H1 (cell line): ENCODE measurements at regions not wholly inside any gene's neighbourhood (a gene's known extent, or its start where the extent isn't known, plus 50 kb on each side); places are given as distances from the start of the nearest gene placed in this dataset.

Source experiments
- CTCF ChIA-PET: fragments of 300-600 bp; sonication (Branson Sonifier 250); formaldehyde crosslinking; loops from one replicate; lab custom pipeline; 2021; ENCODE audit not compliant: partially characterized antibody; lab: Charles Lee
- POLR2A ChIA-PET: fragments of 300-600 bp; sonication (Branson Sonifier 250); formaldehyde crosslinking; loops from one replicate; lab custom pipeline; 2021; ENCODE audit warnings: inconsistent platforms; ENCODE audit not compliant: partially characterized antibody; lab: Charles Lee
- DNase-seq, 2 experiments: peaks; one replicate each; pipeline versions ENCODE4 v3.0.0 to v3.0.0-alpha.2; 2010 to 2022; ENCODE audit warnings: low spot score in 2 of 2, low read depth in 1 of 2, mixed read lengths in 1 of 2
- FAIRE-seq: peaks from 2 replicates; lab custom pipeline; 2011; peaks lifted over from hg19 to GRCh38; lab: Jason Lieb, UNC
- H2AFZ ChIP-seq: 2 replicates; pipeline ENCODE4 v1.8.1; 2012; ENCODE audit warnings: low read length, inconsistent platforms
- H2AK5ac ChIP-seq: 2 replicates; pipeline ENCODE4 v1.6.1; 2013; ENCODE audit warnings: low read depth, low read length
- H2BK120ac ChIP-seq: replicated peaks from 2 replicates; pipeline ENCODE3; 2013; ENCODE audit warnings: low read depth, low read length, inconsistent platforms
- H2BK12ac ChIP-seq: 2 replicates; pipeline ENCODE4 v1.6.1; 2013; ENCODE audit warnings: low read depth, low read length
- H2BK15ac ChIP-seq: 2 replicates; pipeline ENCODE4 v1.6.1; 2013; ENCODE audit warnings: low read length
- H2BK20ac ChIP-seq: 2 replicates; pipeline ENCODE4 v1.6.1; 2013; ENCODE audit warnings: low read length
- H2BK5ac ChIP-seq: 2 replicates; pipeline ENCODE4 v1.6.1; 2013; ENCODE audit warnings: low read depth, low read length
- H3K14ac ChIP-seq: 2 replicates; pipeline ENCODE4 v1.6.1; 2013; ENCODE audit warnings: inconsistent platforms; ENCODE audit not compliant: insufficient read length
- H3K18ac ChIP-seq: 2 replicates; pipeline ENCODE4 v1.6.1; 2013; ENCODE audit warnings: low read length; ENCODE audit errors: extremely low read depth
- H3K23ac ChIP-seq: 2 replicates; pipeline ENCODE4 v1.6.1; 2013; ENCODE audit warnings: inconsistent platforms; ENCODE audit not compliant: insufficient read length
- H3K23me2 ChIP-seq: 2 replicates; pipeline ENCODE4 v1.6.1; 2013; ENCODE audit warnings: low read depth, low read length
- H3K27ac ChIP-seq: 2 replicates; pipeline ENCODE4 v1.6.1; 2011; ENCODE audit warnings: low read depth, low read length, inconsistent platforms
- H3K27me3 ChIP-seq, 4 experiments: replicated peaks in 1 of 4; 1 replicate in 1 of 4; 2 replicates in 3 of 4; pipeline versions ENCODE4 v1.6.1 to v1.8.1; 2011 to 2013; ENCODE audit warnings: low read length in 3 of 4, mild to moderate bottlenecking in 3 of 4, inconsistent platforms in 2 of 4, mixed read lengths in 2 of 4, moderate library complexity in 1 of 4; ENCODE audit not compliant: control insufficient read depth in 3 of 4, insufficient read depth in 3 of 4; ENCODE audit errors: extremely low read depth in 1 of 4
- H3K36me3 ChIP-seq, 4 experiments: 2 replicates each; pipeline versions ENCODE4 v1.6.1 to v1.8.1; 2011 to 2013; ENCODE audit warnings: mild to moderate bottlenecking in 4 of 4, low read length in 3 of 4, moderate library complexity in 2 of 4, control low read depth in 1 of 4, inconsistent platforms in 1 of 4; ENCODE audit not compliant: insufficient read depth in 4 of 4, control insufficient read depth in 2 of 4
- H3K4ac ChIP-seq: replicated peaks from 2 replicates; pipeline ENCODE3; 2013; ENCODE audit warnings: low read length, low read depth, mixed read lengths, inconsistent platforms; ENCODE audit not compliant: insufficient read length
- H3K4me1 ChIP-seq, 4 experiments: replicated peaks in 1 of 4; 1 replicate in 1 of 4; 2 replicates in 3 of 4; pipeline versions ENCODE4 v1.6.1 to v1.8.1; 2011 to 2013; ENCODE audit warnings: low read length in 3 of 4, inconsistent platforms in 2 of 4, mixed read lengths in 1 of 4; ENCODE audit not compliant: insufficient read depth in 4 of 4, control insufficient read depth in 3 of 4
- H3K4me2 ChIP-seq, 2 experiments: 2 replicates each; pipeline versions ENCODE4 v1.6.1 to v1.8.1; 2011 to 2013; ENCODE audit warnings: low read depth in 2 of 2, low read length in 2 of 2, control low read depth in 1 of 2, inconsistent platforms in 1 of 2, mild to moderate bottlenecking in 1 of 2; ENCODE audit not compliant: insufficient read depth in 1 of 2
- H3K4me3 ChIP-seq, 4 experiments: fragments of 200-600, 300-600 bp in 1 of 4; sonication (generic), shearing (Covaris generic), sonication (Bioruptor Twin) in 1 of 4; 2 replicates each; pipeline versions ENCODE4 v1.5.1 to v1.8.1; 2011 to 2016; ENCODE audit warnings: low read length in 4 of 4, low read depth in 3 of 4, control low read depth in 2 of 4, inconsistent platforms in 2 of 4, mild to moderate bottlenecking in 2 of 4, mixed read lengths in 1 of 4, moderate library complexity in 1 of 4; ENCODE audit not compliant: insufficient read depth in 2 of 4; ENCODE audit errors: extremely low read depth in 1 of 4
- H3K56ac ChIP-seq: replicated peaks from 2 replicates; pipeline ENCODE3; 2013; ENCODE audit warnings: low read depth, mild to moderate bottlenecking, mixed read lengths, low read length, inconsistent platforms; ENCODE audit not compliant: insufficient read length
- H3K79me1 ChIP-seq: 2 replicates; pipeline ENCODE4 v1.6.1; 2013; ENCODE audit warnings: low read depth, low read length, control low read depth
- H3K79me2 ChIP-seq, 2 experiments: 2 replicates each; pipeline versions ENCODE4 v1.6.1 to v1.8.1; 2012 to 2013; ENCODE audit warnings: low read length in 2 of 2, mild to moderate bottlenecking in 2 of 2, inconsistent platforms in 1 of 2; ENCODE audit not compliant: insufficient read depth in 2 of 2, control insufficient read depth in 1 of 2
- H3K9ac ChIP-seq, 4 experiments: replicated peaks in 1 of 4; 1 replicate in 1 of 4; 2 replicates in 3 of 4; pipeline versions ENCODE4 v1.6.1 to v1.8.1; 2011 to 2013; ENCODE audit warnings: low read depth in 3 of 4, low read length in 3 of 4, control low read depth in 2 of 4, mild to moderate bottlenecking in 2 of 4, moderate library complexity in 2 of 4, inconsistent platforms in 1 of 4; ENCODE audit errors: extremely low read depth in 1 of 4
- H3K9me3 ChIP-seq, 2 experiments: 2 replicates each; pipeline versions ENCODE4 v1.6.1 to v1.8.1; 2012 to 2013; ENCODE audit warnings: mild to moderate bottlenecking in 2 of 2, moderate library complexity in 2 of 2, control low read depth in 1 of 2, inconsistent platforms in 1 of 2, low read depth in 1 of 2, low read length in 1 of 2, mixed read lengths in 1 of 2; ENCODE audit not compliant: insufficient read depth in 2 of 2
- H4K20me1 ChIP-seq, 2 experiments: replicated peaks in 1 of 2; 2 replicates each; pipeline versions ENCODE3 to v1.8.1; 2011 to 2013; ENCODE audit warnings: inconsistent platforms in 2 of 2, low read length in 2 of 2, mild to moderate bottlenecking in 1 of 2; ENCODE audit not compliant: insufficient read depth in 2 of 2, control insufficient read depth in 1 of 2
- H4K5ac ChIP-seq: 2 replicates; pipeline ENCODE4 v1.6.1; 2013; ENCODE audit warnings: low read length, low read depth, mixed read lengths, inconsistent platforms; ENCODE audit not compliant: insufficient read length
- H4K8ac ChIP-seq: 2 replicates; pipeline ENCODE4 v1.8.0; 2013; ENCODE audit warnings: mild to moderate bottlenecking, moderate library complexity, low read length, inconsistent platforms; ENCODE audit not compliant: insufficient read depth; ENCODE audit errors: extremely low read depth
- H4K91ac ChIP-seq: replicated peaks from 2 replicates; pipeline ENCODE3; 2013; ENCODE audit warnings: low read length, mixed read lengths, inconsistent platforms; ENCODE audit not compliant: insufficient read length
- BACH1 ChIP-seq: IDR thresholded peaks from 2 replicates; pipeline ENCODE4 v1.6.1; 2012; ENCODE audit warnings: low read length, improper control_type of control experiment
- BCL11A ChIP-seq, 2 experiments: IDR thresholded peaks; one replicate each; pipeline ENCODE4 v1.6.1; 2011; ENCODE audit warnings: low read depth in 2 of 2, low read length in 2 of 2, mild to moderate bottlenecking in 2 of 2
- CREB1 ChIP-seq: IDR thresholded peaks from 2 replicates; pipeline ENCODE4 v1.6.1; 2012; ENCODE audit warnings: inconsistent platforms
- KDM1A ChIP-seq: fragments of 200-600, 300-600 bp; sonication (generic); IDR thresholded peaks from 2 replicates; pipeline ENCODE4 v1.7.1; 2016; ENCODE audit warnings: mild to moderate bottlenecking, low read length, borderline replicate concordance
- NANOG ChIP-seq: IDR thresholded peaks from 2 replicates; pipeline ENCODE4 v1.6.1; 2011; ENCODE audit warnings: low read length, low read depth, mild to moderate bottlenecking, inconsistent platforms; ENCODE audit not compliant: insufficient read depth, poor library complexity, severe bottlenecking
- NRF1 ChIP-seq: IDR thresholded peaks from 2 replicates; pipeline ENCODE4 v1.6.1; 2011; ENCODE audit warnings: mild to moderate bottlenecking, low read depth, low read length, improper control_type of control experiment
- POLR2AphosphoS5 ChIP-seq: IDR thresholded peaks from 2 replicates; pipeline ENCODE4 v1.6.1; 2011; ENCODE audit warnings: low read depth, low read length
- RXRA ChIP-seq: IDR thresholded peaks from 2 replicates; pipeline ENCODE4 v1.6.1; 2011; ENCODE audit warnings: low read depth, mild to moderate bottlenecking, low read length, moderate library complexity; ENCODE audit not compliant: insufficient read depth
- TBP ChIP-seq: IDR thresholded peaks from 2 replicates; pipeline ENCODE4 v1.6.1; 2011; ENCODE audit warnings: low read depth, low read length, improper control_type of control experiment
- TEAD4 ChIP-seq: IDR thresholded peaks from 2 replicates; pipeline ENCODE4 v1.6.1; 2012; ENCODE audit warnings: low read depth, low read length, inconsistent platforms, mixed read lengths
- WGBS, 2 experiments: shearing (Covaris generic) in 1 of 2; methylation state at CpG; one replicate each; pipeline versions ENCODE4 v1.1.6 to v1.1.7; 2013 to 2015; ENCODE audit warnings: low lambda C conversion rate in 2 of 2, mixed read lengths in 2 of 2, inconsistent platforms in 1 of 2, low coverage in 1 of 2, missing lambda C conversion rate in 1 of 2; ENCODE audit not compliant: insufficient replicate concordance in 2 of 2, insufficient coverage in 1 of 2, insufficient read length in 1 of 2; ENCODE audit errors: extremely low coverage in 1 of 2, missing lambda C conversion rate in 1 of 2; 5-methylcytosine and 5-hydroxymethylcytosine counted together
- TF ChIP-seq, protein P1 (sequence below): IDR thresholded peaks from 2 replicates; pipeline ENCODE4 v1.6.1; 2012; ENCODE audit warnings: low read length, inconsistent platforms
- TF ChIP-seq, protein P2 (sequence below): IDR thresholded peaks from 2 replicates; pipeline ENCODE4 v1.6.1; 2012; ENCODE audit warnings: inconsistent platforms
- TF ChIP-seq, protein P3 (sequence below): IDR thresholded peaks from 2 replicates; pipeline ENCODE4 v1.6.1; 2012; ENCODE audit warnings: inconsistent platforms

DNA sequence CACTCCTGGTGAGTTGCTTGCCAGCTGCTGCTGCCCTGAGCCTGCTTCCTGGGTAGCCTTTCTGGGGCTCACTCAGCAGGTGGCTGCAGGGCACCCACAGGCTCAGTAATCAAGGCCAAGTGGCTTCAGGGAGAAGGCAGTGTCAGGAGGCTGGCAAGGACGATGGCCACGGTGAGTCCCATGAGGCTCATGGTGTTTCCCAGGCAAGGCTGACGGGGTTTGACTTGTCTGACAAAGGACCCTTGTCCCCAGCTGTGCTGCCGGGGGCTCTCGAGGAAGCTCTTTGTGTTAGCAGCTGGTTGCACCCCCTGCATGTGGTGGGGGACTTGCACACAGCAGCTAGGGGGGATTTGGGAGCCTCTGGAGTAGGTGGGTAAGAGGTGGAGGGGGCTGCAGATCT is 190.5 kb upstream of the C1orf174 start:
- POLR2A ChIA-PET: no interaction called here
- Histone ChIP-seq H3K27me3 (no peaks in the 10 kb centered on the region), H3K9me3 (peaks cover 4% of the 10 kb centered on the region in 2 experiments; a peak in 1 of 4 replicates), H2AK5ac (no peak overlapping the region), H3K4ac (no peak overlapping the region), H3K27ac (no peak overlapping the region; the same call in 1 of the 2 replicates), H3K18ac (no peak overlapping the region), H3K23ac (no peak overlapping the region), H4K8ac (no peak overlapping the region; the same call in 1 of the 2 replicates), H2BK15ac (no peak overlapping the region), H3K79me2 (no peaks in the 10 kb centered on the region), H3K23me2 (no peaks in the 10 kb centered on the region), H3K79me1 (no peaks in the 10 kb centered on the region), H3K4me3 (no peak overlapping the region), H3K14ac (no peak overlapping the region), H2BK120ac (no peak overlapping the region), H4K91ac (no peak overlapping the region), H2BK5ac (no peak overlapping the region), H3K36me3 (no peaks in the 10 kb centered on the region), H3K56ac (no peak overlapping the region), H3K9ac (no peak overlapping the region), H2AFZ (no peak overlapping the region), H3K4me2 (no peak overlapping the region), H2BK12ac (no peak overlapping the region), H3K4me1 (no peaks in the 10 kb centered on the region), H4K20me1 (no peaks in the 10 kb centered on the region), H2BK20ac (no peak overlapping the region), H4K5ac (no peak overlapping the region)
- CTCF ChIA-PET: no interaction called here
- FAIRE-seq: no peak
- no peak for DNase-seq
- WGBS, 2 experiments: 89% methylated on average over 5 of the region's 5 CpGs; no CpG with 5 or more reads in 1 of the 2 experiments
- TF ChIP-seq POLR2AphosphoS5 (no peak), NANOG (no peak), CREB1 (no peak), TBP (no peak), BCL11A (IDR thresholded peaks at IDR 0.05; ENCODE audit: low read depth in 2 of 2, low read length in 2 of 2) (no peak), NRF1 (no peak), RXRA (no peak), TEAD4 (no peak), BACH1 (no peak), KDM1A (no peak)
- TF ChIP-seq, protein P1, sequence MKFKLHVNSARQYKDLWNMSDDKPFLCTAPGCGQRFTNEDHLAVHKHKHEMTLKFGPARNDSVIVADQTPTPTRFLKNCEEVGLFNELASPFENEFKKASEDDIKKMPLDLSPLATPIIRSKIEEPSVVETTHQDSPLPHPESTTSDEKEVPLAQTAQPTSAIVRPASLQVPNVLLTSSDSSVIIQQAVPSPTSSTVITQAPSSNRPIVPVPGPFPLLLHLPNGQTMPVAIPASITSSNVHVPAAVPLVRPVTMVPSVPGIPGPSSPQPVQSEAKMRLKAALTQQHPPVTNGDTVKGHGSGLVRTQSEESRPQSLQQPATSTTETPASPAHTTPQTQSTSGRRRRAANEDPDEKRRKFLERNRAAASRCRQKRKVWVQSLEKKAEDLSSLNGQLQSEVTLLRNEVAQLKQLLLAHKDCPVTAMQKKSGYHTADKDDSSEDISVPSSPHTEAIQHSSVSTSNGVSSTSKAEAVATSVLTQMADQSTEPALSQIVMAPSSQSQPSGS: no peak
- TF ChIP-seq, protein P2, sequence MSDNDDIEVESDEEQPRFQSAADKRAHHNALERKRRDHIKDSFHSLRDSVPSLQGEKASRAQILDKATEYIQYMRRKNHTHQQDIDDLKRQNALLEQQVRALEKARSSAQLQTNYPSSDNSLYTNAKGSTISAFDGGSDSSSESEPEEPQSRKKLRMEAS: no peak
- TF ChIP-seq, protein P3, sequence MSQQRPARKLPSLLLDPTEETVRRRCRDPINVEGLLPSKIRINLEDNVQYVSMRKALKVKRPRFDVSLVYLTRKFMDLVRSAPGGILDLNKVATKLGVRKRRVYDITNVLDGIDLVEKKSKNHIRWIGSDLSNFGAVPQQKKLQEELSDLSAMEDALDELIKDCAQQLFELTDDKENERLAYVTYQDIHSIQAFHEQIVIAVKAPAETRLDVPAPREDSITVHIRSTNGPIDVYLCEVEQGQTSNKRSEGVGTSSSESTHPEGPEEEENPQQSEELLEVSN: no peak
